VCaP (cell line): ENCODE measurements at regions not wholly inside any gene's neighbourhood (a gene's known extent, or its start where the extent isn't known, plus 50 kb on each side); places are given as distances from the start of the nearest gene placed in this dataset.
"Not testable (repeated sequence)": the region's sequence is repeated elsewhere in the genome, so short reads cannot be mapped to it uniquely, and the experiment has no call there.

Experiments
- H3K27ac ChIP-seq: fragments of 450-650 bp; 2 replicates; pipeline ENCODE4 v1.5.1; 2017
- TF ChIP-seq, protein P1 (sequence below): fragments of 450-650 bp; conservative IDR thresholded peaks from 2 replicates; pipeline ENCODE4 v1.5.1; 2017; ENCODE audit warnings: mild to moderate bottlenecking, moderate library complexity

DNA sequence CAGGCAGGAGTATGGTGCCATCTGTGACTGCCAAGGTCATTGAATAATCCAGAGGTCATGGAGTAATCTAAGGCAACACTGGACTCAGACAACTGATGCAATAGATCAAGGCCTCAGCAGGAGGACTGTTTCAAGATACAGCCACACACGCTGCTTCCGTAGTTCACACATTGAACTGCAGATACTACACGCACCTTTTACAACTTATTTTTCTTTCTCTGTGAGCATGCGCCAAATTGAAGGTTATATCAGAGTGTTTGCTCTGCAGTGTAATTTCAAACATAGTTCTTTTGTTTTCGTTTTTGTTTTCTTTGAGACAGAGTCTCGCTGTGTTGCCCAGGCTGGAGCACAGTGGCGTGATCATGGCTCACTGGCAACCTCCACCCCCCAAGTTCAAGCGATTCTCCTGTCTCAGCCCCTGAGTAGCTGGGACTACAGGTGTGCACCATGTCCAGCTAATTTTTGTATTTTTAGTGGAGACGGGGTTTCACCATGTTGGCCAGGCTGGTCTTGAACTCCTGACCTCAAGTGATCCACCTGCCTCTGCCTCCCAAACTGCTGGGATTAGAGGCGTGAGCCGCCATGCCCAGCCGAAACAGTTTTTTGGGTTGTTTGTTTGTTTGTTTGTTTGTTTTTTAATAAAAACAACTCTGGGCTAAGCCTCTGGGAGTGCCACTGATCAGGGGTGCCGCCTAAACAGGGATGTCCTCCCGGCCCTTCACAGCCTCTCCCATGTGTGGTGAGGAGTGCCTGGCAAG, 96.6 kb upstream of the NAA20 start:
- H3K27ac ChIP-seq: no peak overlapping the region
- TF ChIP-seq, protein P1, sequence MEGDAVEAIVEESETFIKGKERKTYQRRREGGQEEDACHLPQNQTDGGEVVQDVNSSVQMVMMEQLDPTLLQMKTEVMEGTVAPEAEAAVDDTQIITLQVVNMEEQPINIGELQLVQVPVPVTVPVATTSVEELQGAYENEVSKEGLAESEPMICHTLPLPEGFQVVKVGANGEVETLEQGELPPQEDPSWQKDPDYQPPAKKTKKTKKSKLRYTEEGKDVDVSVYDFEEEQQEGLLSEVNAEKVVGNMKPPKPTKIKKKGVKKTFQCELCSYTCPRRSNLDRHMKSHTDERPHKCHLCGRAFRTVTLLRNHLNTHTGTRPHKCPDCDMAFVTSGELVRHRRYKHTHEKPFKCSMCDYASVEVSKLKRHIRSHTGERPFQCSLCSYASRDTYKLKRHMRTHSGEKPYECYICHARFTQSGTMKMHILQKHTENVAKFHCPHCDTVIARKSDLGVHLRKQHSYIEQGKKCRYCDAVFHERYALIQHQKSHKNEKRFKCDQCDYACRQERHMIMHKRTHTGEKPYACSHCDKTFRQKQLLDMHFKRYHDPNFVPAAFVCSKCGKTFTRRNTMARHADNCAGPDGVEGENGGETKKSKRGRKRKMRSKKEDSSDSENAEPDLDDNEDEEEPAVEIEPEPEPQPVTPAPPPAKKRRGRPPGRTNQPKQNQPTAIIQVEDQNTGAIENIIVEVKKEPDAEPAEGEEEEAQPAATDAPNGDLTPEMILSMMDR: no peak

DNA sequence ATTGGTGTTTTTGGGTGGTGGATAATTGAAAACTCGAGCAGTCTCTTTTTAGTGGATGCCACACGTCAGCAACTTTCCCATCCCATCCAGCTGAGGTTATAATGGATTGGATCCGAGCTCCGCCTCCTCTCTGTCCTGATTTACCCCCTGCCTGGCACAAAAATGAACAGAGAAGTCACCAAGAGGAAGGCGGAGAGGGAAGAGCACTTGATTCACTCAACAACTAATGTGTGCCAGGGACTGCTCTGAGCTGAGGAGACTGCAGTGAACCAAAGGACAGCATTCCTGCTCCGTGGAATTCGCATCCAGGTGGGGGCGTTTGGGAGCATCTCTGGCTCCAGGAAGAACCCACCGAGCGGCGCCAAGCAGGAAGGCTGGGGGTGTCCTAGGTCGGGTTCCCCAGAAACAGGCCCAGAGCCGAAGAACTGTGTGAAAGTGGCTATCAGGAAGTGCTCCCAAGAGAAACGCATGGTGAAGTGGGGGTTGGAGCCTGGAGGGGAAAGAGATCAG, 95.8 kb upstream of the NAA20 start:
- no peak overlapping the region for H3K27ac ChIP-seq
- TF ChIP-seq, protein P1: no peak

DNA sequence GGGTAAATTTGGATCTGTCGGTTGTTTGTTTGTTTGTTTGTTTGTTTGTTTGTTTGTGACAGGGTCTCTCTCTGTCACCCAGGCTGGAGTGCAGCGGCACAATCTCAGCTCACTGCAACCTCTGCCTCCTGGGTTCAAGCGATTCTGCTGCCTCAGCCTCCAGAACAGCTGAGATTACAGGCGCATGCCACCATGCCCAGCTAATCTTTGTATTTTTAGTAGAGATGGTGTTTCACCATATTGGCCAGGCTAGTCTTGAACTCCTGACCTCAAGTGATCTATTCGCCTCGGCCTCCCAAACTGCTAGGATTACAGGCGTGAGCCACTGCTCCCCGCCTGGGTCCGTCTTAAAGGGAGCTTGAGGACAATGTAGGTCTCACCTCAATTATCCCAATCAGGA, 95.3 kb upstream of the NAA20 start:
- H3K27ac ChIP-seq: not testable (repeated sequence)

DNA sequence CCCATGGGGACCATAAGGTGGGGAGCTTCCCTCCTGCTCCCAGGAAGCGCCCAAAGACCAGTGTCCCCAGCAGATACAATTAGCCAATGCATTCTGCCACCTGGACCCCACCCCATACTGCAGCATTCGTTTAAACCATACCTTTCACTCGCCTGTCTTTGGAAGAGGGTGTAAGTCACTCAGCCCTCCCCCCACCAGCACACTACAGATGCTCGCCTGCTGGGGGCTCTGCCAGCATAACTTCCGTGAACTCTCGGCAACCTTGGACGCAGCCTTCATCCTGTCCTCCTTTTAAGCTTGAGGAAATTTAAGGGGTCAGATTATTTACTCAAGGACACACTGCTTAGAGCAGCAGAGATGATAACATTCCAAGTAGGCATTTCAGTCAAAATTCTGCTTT, 94.4 kb upstream of the NAA20 start:
- TF ChIP-seq, protein P1: no peak
- no peak overlapping the region for H3K27ac ChIP-seq

DNA sequence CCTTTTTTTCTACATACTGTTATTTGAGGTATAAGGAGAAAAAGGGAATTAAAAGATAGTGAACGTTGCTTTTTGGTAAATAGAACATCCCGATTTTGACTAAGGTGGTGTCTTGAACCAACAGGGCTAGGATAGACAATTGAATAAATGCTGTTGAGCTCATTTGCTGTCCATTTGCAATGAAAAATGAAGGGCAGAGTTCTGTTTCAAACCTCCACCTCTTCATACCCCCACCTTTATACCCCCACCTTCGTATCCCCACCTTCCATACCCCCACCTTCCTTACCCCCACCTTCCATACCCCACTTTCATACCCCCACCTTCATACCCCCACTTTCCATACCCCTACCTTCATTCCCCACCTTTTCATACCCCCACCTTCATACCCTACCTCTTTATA, 93.4 kb upstream of the NAA20 start:
- TF ChIP-seq, protein P1: no peak
- no peak overlapping the region for H3K27ac ChIP-seq

DNA sequence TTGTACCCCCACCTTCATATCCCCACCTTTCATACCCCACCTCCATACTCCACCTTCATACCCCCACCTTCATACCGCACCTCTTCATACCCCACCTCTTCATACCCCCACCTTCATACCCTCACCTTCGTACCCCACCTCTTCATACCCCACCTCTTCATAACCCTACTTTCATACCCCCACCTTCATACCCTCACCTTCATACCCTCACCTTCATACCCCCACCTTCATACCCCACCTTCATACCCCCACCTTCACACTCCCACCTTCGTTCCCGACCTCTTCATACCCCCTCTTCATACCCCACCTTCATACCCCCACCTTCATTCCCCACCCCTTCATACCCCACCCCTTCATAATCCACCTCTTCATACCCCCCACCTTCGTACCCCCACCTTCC, 92.9 kb upstream of the NAA20 start:
- H3K27ac ChIP-seq: no peak overlapping the region
- TF ChIP-seq, protein P1: no peak

DNA sequence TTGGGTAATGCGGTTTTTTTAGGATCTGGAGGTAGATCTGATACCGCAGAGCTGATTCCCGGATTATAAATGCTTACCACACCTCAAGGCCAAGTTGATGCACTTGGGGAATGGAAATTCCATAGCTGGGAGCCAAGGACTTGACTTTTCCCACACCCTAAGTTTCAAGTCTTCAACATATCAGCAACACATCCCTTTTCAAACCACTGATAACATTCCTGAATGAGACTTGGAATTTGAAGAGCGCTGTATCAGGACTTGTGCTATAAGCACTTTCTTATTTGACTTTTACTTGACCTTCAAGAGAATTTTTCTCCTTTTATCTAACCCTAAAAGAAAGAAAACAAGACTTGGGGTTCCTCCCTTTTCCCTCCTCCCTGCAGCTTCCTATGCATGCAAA, 90.6 kb upstream of the NAA20 start:
- TF ChIP-seq, protein P1: no peak
- no peak overlapping the region for H3K27ac ChIP-seq

DNA sequence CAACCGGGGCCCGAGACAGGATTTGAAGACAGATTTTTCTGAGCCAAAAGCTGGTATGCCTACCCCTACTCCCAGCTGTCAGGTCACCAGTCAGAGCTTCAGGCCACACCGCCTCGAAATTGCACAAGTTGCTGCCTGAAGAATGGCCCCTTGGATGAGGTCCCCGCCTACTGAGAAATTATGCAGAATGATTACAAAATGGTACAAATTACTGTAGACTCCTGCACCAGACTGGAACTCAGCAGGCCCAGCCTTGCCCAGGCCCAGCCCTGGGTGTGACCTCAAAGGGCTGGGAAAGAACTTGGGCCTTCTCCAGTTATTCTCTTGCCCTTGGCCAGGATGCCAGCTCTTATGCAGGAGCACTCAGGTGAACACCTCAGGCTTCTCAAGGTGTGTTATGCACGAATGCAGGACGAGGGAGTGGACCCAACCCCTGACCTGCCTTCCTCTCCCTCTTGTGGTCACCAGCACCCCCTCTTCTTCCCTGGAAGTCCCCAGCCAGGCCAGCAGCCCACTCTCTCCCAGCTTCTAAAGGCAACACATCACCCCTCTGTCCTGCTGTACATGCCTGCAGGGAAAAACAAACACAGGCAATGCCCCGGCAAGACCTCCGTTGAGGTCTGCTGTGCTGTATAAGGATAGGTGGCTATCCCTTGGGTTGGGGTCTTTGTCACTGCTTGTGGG, 88.7 kb upstream of the NAA20 start:
- H3K27ac ChIP-seq: no peak overlapping the region
- TF ChIP-seq, protein P1: no peak
